WTC11 (cell line): ENCODE measurements at regions not wholly inside any gene's neighbourhood (a gene's known extent, or its start where the extent isn't known, plus 50 kb on each side); places are given as distances from the start of the nearest gene placed in this dataset.

Source experiments
- TF ChIP-seq, protein P1 (sequence below): sonication (generic); formaldehyde crosslinking; IDR thresholded peaks from 2 replicates; pipeline ENCODE4 v1.8.0; 2022; ENCODE audit warnings: mild to moderate bottlenecking, missing genetic modification reagents
- TF ChIP-seq, protein P2 (sequence below): fragments of 250-450 bp; sonication (Bioruptor Pico); IDR thresholded peaks from 2 replicates; pipeline ENCODE4 v2.1.2; 2022; ENCODE audit warnings: mild to moderate bottlenecking, moderate library complexity

DNA sequence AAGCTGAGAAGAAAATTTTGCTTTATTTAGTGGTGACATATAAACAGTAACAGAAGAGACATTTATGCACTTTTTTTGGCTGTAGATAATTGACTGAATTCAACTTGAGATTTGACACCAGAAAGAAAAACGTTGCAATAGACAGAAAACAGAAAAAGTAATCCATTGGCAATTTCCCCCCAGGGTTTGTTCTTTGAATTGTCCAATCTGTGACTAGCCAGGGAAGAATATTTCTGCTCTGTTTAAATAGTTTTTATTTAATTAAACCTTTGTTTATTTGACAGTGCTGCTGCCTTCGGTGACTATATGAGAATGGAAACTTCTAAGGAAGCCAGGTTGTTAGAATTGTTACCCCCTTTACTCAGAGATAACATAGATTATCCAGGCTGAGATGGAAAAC, 210.6 kb downstream of the DEPDC1B start:
- TF ChIP-seq, protein P1, sequence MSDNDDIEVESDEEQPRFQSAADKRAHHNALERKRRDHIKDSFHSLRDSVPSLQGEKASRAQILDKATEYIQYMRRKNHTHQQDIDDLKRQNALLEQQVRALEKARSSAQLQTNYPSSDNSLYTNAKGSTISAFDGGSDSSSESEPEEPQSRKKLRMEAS (CRISPR knock-in tag): no peak
- TF ChIP-seq, protein P2, sequence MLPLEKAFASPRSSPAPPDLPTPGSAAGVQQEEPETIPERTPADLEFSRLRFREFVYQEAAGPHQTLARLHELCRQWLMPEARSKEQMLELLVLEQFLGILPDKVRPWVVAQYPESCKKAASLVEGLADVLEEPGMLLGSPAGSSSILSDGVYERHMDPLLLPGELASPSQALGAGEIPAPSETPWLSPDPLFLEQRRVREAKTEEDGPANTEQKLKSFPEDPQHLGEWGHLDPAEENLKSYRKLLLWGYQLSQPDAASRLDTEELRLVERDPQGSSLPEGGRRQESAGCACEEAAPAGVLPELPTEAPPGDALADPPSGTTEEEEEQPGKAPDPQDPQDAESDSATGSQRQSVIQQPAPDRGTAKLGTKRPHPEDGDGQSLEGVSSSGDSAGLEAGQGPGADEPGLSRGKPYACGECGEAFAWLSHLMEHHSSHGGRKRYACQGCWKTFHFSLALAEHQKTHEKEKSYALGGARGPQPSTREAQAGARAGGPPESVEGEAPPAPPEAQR: no peak
